ENCODE measurements at regions not wholly inside any gene's neighbourhood (a gene's known extent, or its start where the extent isn't known, plus 50 kb on each side); places are given as distances from the start of the nearest gene placed in this dataset.
A peak's percentile ranks its signal among the peaks of the same experiment; 100 is the strongest.

GRCh38 chr10:107544706-107545520, 380.4 kb upstream of the SORCS1 start:
- TF ChIP-seq EZH2phosphoT487 (IDR thresholded peaks at IDR 0.05; ENCODE audit: borderline replicate concordance, low read length) (no peak), CTCF (conservative IDR thresholded peaks at IDR 0.05; ENCODE audit: low read depth, low read length) (0 out of 2 replicates have a peak, but pooled peaks have one; percentile 19), EZH2 (IDR thresholded peaks at IDR 0.05; ENCODE audit: low read length, unreplicated experiment) (no peak)
